ACC112 (cell line): ENCODE measurements at regions not wholly inside any gene's neighbourhood (a gene's known extent, or its start where the extent isn't known, plus 50 kb on each side); places are given as distances from the start of the nearest gene placed in this dataset.

Experiments used
- H2AFZ ChIP-seq: fragments of 200-600 bp; sonication (generic); one replicate; pipeline ENCODE4 v1.6.0; 2017; ENCODE audit warnings: antibody characterized with exemption, low read length; ENCODE audit not compliant: unreplicated experiment
- H3K27ac ChIP-seq: fragments of 200-600 bp; sonication (generic); 2 replicates; pipeline ENCODE4 v1.5.1; 2014; ENCODE audit warnings: low read depth, mild to moderate bottlenecking, antibody characterized with exemption, low read length, moderate library complexity
- H3K27me3 ChIP-seq: fragments of 200-600 bp; sonication (generic); 2 replicates; pipeline ENCODE4 v1.6.1; 2014; ENCODE audit warnings: mild to moderate bottlenecking, antibody characterized with exemption, low read length, moderate library complexity, mixed read lengths; ENCODE audit not compliant: insufficient read depth
- H3K36me3 ChIP-seq: fragments of 200-600 bp; sonication (generic); 2 replicates; pipeline ENCODE4 v1.6.1; 2016; ENCODE audit warnings: mild to moderate bottlenecking, antibody characterized with exemption, low read length, moderate library complexity, mixed read lengths; ENCODE audit not compliant: insufficient read depth
- H3K4me1 ChIP-seq: fragments of 200-600 bp; sonication (generic); one replicate; pipeline ENCODE4 v1.6.1; 2016; ENCODE audit warnings: low read length, mixed read lengths; ENCODE audit not compliant: insufficient read depth, unreplicated experiment, control insufficient read depth
- H3K4me3 ChIP-seq: fragments of 200-600 bp; sonication (generic); 2 replicates; pipeline ENCODE4 v1.5.1; 2014; ENCODE audit warnings: mild to moderate bottlenecking, low read depth, low read length
- H3K79me2 ChIP-seq: fragments of 200-600 bp; sonication (generic); one replicate; pipeline ENCODE4 v1.6.0; 2016; ENCODE audit warnings: low read length; ENCODE audit not compliant: control insufficient read depth, unreplicated experiment, insufficient read depth

DNA sequence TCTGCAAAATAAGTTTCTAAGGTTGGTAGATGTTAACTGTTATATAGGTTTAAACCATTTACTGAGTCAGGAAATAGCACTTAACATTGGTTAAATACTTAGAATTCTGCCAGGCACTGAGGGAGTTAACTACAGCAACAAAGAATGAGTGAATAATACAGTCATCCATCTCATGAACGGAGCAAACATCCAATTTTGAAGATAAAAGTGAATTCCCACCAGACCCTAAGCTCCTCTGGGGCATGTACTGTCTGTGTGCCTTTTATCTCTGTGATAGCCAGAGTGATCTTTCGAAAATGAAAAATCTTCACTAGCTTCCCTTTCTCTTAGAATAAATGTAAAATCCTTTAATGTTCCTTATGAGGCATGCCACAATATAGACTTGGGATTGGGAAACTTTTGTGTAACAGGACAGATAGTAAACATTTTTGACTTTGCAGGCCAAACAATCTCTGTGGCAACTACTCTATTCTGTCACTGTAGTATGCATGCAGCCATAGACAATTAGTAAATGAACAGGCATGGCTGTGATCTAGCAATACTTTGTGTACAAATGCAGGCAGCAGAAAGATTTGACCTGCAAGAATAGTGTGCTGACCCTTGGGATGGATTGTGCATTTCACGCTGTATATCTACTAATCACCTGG lies 294.5 kb upstream of the LMCD1 start:
- no peaks in the 10 kb centered on the region for H3K79me2 ChIP-seq
- H2AFZ ChIP-seq, result no peak overlapping the region
- H3K27me3 ChIP-seq, result no peaks in the 10 kb centered on the region
- H3K27ac ChIP-seq, result no peak overlapping the region
- H3K36me3 ChIP-seq, result no peaks in the 10 kb centered on the region
- H3K4me1 ChIP-seq, result peaks cover 2% of the 10 kb centered on the region
- H3K4me3 ChIP-seq, result no peak overlapping the region

DNA sequence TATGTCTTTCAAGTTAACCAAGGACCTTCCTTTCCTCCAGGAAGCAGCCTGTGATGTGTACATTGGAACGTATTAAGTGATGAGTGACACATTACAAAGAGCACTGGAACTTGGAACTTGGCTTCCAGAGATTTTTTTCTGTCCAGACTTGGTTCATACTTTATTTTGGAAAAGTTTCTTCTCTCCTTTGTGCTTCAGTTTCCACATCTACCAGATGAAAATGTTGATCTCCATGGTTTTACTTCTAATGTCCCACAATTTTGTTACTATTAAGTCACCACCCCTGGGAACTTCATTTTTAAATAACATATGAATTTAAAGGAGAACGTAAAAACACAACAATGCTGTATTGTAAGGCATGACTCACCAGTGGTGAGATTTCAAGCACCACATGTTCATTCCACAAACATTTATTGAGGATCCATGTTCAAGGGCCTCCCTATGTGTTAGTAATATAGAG lies 290.7 kb upstream of the LMCD1 start:
- Histone ChIP-seq H3K27me3 (no peaks in the 10 kb centered on the region), H3K79me2 (no peaks in the 10 kb centered on the region), H3K36me3 (no peaks in the 10 kb centered on the region), H3K4me3 (no peak overlapping the region), H3K27ac (no peak overlapping the region), H2AFZ (no peak overlapping the region), H3K4me1 (no peaks in the 10 kb centered on the region)

DNA sequence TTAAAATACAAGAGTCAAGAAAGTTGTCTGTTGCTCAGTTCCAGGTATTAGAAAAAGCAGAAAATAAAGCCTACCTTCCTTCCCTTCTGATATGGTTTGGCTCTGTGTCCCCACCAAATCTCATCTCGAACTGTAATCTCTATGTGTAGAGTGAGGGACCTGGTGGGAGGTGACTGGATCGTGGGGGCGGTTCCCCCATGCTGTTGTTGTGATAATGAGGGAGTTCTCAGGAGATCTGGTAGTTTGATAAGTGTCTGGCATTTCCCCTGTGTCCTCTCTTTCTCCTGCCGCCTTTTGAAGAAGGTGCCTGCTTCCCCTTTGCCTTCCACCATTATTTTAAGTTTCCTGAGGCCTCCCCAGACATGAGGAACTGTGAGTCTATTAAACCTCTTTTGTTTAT lies 288.8 kb upstream of the LMCD1 start:
- Histone ChIP-seq H3K27ac (no peak overlapping the region), H3K4me3 (no peak overlapping the region), H2AFZ (no peak overlapping the region), H3K79me2 (no peaks in the 10 kb centered on the region), H3K36me3 (no peaks in the 10 kb centered on the region), H3K4me1 (no peaks in the 10 kb centered on the region), H3K27me3 (no peaks in the 10 kb centered on the region)

DNA sequence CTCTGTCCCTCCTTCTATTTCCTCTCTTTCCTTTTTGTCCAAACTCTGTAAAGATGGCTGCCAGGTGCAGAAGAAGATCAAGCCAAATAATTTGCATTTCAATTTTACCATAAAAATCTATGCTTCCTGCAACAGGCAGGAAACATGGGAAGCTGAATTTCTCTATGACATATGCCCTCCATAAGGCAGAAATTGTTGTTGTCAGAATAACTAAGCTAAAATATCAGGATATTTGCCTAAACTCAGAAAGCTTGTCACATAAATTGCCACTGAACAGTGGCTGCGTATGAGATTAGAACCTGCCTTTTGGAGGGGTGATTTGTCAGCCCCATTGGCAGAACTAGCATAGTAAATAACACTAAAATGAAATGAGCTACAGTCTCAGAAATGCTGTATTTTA lies 288.3 kb upstream of the LMCD1 start:
- H3K4me1 ChIP-seq, result no peaks in the 10 kb centered on the region
- H3K36me3 ChIP-seq, result no peaks in the 10 kb centered on the region
- H3K27me3 ChIP-seq, result no peaks in the 10 kb centered on the region
- no peak overlapping the region for H3K4me3 ChIP-seq
- H3K79me2 ChIP-seq, result no peaks in the 10 kb centered on the region
- no peak overlapping the region for H3K27ac ChIP-seq
- no peak overlapping the region for H2AFZ ChIP-seq

DNA sequence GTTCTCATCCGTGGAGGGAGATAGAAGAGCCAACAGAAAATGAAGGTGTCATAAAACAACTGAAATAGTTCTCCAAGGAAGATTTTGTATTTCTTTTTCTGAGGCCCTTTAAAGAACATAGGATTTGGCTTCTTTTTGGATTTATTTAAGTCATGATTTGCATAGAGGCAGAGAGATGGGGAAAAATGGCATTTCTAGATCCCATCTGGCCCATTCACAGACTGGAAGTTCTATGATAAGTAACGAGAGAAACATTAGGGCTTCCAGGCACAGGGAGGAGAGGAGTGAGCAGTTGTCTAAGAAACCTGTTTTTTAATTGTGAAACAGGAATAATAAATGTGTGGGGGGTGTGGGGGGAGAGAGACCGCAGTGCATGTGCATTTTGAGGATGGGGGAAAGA lies 285.8 kb upstream of the LMCD1 start:
- no peaks in the 10 kb centered on the region for H3K79me2 ChIP-seq
- H3K4me1 ChIP-seq, result no peaks in the 10 kb centered on the region
- H3K36me3 ChIP-seq, result no peaks in the 10 kb centered on the region
- H3K27me3 ChIP-seq, result no peaks in the 10 kb centered on the region
- H3K4me3 ChIP-seq, result no peak overlapping the region
- H3K27ac ChIP-seq, result no peak overlapping the region
- H2AFZ ChIP-seq, result no peak overlapping the region

DNA sequence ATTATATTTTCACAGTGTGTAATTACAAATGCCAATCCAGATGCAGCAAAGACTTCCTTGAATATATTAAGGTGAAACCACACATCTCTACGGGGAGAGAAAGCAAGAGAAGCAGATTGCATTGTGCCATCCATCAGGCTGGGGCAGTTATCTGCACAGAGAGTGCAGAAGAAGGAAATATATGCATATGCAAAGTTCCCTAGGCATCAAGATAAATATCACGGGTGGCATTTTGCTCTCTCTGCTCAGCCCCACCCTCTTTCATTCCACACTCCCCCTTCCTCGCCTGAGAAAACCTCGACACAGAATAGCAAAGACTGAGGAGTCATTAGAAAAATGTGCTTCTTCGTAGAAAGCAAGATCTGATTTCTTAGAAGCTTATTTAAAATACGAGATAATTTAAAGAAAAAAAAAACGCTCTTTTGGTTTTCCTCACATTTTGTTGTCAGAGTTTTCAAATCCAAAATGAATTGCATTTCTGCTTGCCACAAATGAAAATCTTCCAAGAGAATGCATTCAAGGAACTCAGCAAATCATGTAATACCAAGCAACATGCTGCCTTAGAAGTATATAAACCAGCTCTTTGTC lies 283.2 kb upstream of the LMCD1 start:
- H3K4me3 ChIP-seq, result no peak overlapping the region
- no peaks in the 10 kb centered on the region for H3K27me3 ChIP-seq

DNA sequence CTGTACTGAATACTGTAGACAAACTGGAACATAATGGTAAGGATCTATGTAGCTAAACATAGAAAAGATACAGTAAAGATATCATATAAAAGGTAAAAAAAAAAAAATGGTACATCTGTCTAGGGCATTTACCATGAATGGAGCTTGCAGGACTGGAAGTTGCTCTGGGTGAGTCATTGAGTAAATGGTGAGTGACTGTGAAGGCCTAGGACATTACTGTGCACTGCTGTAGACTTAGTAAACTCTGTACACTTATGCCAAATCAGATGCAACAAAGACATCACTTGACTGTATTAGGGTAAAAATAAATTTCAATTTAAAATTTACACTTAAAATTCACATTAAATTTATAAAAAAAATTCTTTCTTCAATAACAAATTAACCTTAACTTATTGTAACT lies 281.3 kb upstream of the LMCD1 start:
- Histone ChIP-seq H3K36me3 (no peaks in the 10 kb centered on the region), H2AFZ (no peak overlapping the region), H3K4me3 (no peak overlapping the region), H3K27me3 (no peaks in the 10 kb centered on the region), H3K4me1 (no peaks in the 10 kb centered on the region), H3K27ac (no peak overlapping the region), H3K79me2 (no peaks in the 10 kb centered on the region)

More for the DNA sequence above, 283.2 kb upstream of the LMCD1 start:
- H3K4me1 ChIP-seq, result no peaks in the 10 kb centered on the region
- no peaks in the 10 kb centered on the region for H3K79me2 ChIP-seq
- H3K36me3 ChIP-seq, result no peaks in the 10 kb centered on the region
- no peak overlapping the region for H3K27ac ChIP-seq
- no peak overlapping the region for H2AFZ ChIP-seq

DNA sequence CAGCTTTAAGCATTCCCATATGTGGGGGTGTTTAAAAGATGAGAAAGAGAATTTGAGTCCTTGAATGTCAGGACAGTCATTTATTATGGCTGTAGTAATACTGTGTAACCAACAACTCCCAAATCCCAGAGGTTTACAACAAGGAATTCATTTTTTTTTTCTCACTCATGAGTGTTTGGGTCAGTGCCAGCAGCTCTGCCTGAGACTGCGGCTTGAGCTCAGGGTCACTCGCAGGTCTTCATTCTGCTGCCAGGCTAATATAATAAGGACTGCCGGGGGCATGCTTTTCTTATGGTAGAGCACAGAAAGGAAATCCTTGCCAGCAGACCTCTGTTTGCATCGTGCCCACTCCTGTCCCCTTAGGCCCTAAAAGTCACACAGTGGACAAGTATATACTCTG lies 277.9 kb upstream of the LMCD1 start:
- H3K4me1 ChIP-seq, result no peaks in the 10 kb centered on the region
- H3K27me3 ChIP-seq, result no peaks in the 10 kb centered on the region
- no peak overlapping the region for H3K4me3 ChIP-seq
- no peaks in the 10 kb centered on the region for H3K36me3 ChIP-seq
- no peak overlapping the region for H3K27ac ChIP-seq
- H2AFZ ChIP-seq, result no peak overlapping the region
- no peaks in the 10 kb centered on the region for H3K79me2 ChIP-seq

DNA sequence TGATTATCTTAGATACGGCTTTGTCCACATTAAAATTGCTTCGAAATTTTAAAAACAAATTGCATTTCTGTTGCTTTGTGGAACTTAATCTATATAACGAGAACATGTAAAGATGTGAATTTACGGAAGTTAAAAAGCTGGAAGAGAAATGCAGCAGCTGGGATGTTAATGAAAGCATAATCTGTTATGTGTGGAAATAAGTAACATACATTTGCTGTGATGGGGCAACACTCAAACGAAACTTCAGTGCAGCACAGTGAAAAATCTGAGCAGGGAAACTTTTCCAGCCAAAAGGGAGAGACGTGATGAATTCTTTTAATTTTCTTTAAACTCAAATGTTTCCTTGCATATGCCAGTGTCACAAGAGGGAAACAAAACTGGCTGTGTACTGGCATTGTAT lies 276.7 kb upstream of the LMCD1 start:
- Histone ChIP-seq H3K27me3 (no peaks in the 10 kb centered on the region), H3K4me3 (no peak overlapping the region), H3K27ac (no peak overlapping the region), H3K36me3 (no peaks in the 10 kb centered on the region), H3K79me2 (no peaks in the 10 kb centered on the region), H3K4me1 (no peaks in the 10 kb centered on the region), H2AFZ (no peak overlapping the region)

DNA sequence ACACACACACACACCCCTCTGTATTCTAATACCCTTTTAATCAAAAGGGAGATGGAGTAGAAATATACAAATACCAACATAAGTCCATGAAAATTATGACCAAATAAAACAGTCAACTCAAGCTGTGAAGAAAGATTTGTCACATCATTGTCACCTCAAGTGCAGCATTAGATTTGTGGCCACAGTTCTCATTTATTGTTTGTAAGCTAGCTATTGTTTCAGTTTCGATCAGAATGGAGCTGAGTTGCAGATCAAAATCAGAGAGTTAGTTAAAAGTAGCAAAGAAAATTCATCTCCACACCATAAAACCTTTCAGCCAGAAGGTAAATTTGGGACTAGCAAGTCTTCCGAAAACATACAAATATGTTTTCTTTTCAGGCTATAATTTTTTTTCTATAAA lies 267.7 kb upstream of the LMCD1 start:
- Histone ChIP-seq H3K4me1 (no peaks in the 10 kb centered on the region), H3K36me3 (no peaks in the 10 kb centered on the region), H3K79me2 (no peaks in the 10 kb centered on the region), H2AFZ (no peak overlapping the region), H3K27me3 (no peaks in the 10 kb centered on the region), H3K4me3 (no peak overlapping the region), H3K27ac (no peak overlapping the region)

DNA sequence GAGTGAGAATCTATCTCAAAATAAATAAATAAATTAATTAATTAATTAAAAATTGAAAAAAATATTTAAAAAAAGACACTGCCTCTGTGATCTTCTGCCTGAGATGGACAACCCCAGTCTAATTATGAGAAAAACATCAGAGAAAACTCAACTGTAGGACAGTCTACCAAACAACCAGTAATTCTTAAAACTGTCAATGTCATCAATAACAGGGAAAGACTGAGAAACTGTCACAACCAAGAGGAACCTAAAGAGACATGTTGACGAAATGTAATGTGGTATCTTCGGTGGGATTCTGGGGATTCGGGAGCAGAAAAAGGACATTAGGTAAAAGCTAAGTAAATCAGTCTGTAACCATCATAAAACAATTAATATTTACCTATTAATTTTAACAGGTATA lies 265.4 kb upstream of the LMCD1 start:
- no peak overlapping the region for H3K4me3 ChIP-seq
- no peak overlapping the region for H2AFZ ChIP-seq
- no peaks in the 10 kb centered on the region for H3K36me3 ChIP-seq
- H3K79me2 ChIP-seq, result no peaks in the 10 kb centered on the region
- H3K4me1 ChIP-seq, result no peaks in the 10 kb centered on the region
- no peak overlapping the region for H3K27ac ChIP-seq
- H3K27me3 ChIP-seq, result 0 out of 2 replicates have a peak, but pooled peaks cover 4% of the 10 kb centered on the region
